ENCODE measurements at regions not wholly inside any gene's neighbourhood (a gene's known extent, or its start where the extent isn't known, plus 50 kb on each side); places are given as distances from the start of the nearest gene placed in this dataset.
A peak's percentile ranks its signal among the peaks of the same experiment; 100 is the strongest.
"Not testable (repeated sequence)": the region's sequence is repeated elsewhere in the genome, so short reads cannot be mapped to it uniquely, and the experiment has no call there.

DNA sequence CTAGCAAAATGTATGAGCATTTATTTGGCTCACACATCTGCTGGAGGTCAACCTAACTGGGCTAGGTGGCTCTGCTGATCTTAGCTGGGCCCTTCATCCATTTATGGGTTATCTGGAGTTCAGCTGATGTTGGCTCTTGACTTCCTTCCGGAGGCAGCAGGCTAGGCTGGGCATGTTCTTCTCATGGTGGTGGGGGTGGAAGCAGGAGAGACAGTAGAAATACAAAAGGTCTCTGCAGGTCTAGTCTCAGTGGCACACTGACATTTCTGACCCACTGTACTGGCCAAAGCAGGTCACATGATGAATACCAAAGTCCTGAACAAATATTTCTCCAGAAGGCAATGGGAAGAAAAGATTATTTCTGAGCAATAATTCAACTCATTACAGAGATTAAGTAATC is 334.6 kb downstream of the CRPPA start:
- Mint-ChIP-seq H3K27ac (no peak overlapping the region), H3K36me3 (ENCODE audit: low read depth) (no peaks in the 10 kb centered on the region), H3K27me3 (ENCODE audit: low read depth) (no peaks in the 10 kb centered on the region), H3K9me3 (ENCODE audit: insufficient read depth) (no peaks in the 10 kb centered on the region), H3K4me1 (ENCODE audit: low read depth) (no peaks in the 10 kb centered on the region), H3K4me3 (no peak overlapping the region)
- ChIA-PET POLR2A (no interaction called here), CTCF (no interaction called here)
- ATAC-seq: no peak
- DNase-seq: no peak

DNA sequence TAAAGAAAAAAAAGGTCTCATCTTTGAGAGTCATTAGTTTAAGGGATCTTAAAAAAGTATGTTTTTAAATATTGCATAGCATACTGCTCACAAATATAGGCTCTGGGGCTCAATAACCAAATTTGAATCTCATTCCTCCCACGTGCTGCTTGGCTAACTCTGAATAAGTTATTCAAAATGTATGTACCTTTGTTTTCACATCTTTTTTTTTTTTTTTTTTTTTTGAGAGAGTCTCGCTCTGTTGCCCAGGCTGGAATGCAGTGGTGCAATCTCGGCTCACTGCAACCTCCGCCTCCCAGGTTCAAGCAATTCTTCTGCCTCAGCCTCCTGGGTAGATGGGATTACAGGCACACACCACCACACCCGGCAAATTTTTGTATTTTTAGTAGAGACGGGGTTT is 335.6 kb downstream of the CRPPA start:
- not testable (repeated sequence) for H3K27me3 Mint-ChIP-seq (ENCODE audit: low read depth); H3K27ac Mint-ChIP-seq; H3K9me3 Mint-ChIP-seq (ENCODE audit: insufficient read depth)

DNA sequence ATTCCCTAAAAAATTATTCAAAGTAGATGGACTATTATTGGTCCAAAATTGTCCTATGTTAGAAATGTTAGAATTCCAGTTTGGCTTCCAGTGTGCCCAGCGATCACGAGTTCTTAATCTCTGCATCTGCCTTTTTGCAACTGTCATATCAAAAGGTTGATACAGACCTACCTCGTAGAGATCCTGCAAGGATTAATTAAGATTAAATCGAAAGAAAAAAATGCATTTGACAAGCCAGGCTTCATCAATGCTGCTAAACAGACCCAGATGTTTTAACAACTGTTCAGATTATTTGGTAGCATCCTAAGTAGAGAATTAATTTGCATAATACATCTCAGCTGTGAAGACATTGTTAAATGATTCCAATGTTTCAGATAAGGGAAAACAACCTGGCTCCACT is 336.5 kb downstream of the CRPPA start:
- POLR2A ChIA-PET: no interaction called here
- no peak for DNase-seq
- no peaks in the 10 kb centered on the region for H3K36me3 Mint-ChIP-seq (ENCODE audit: low read depth)
- no peaks in the 10 kb centered on the region for H3K27me3 Mint-ChIP-seq (ENCODE audit: low read depth)
- H3K27ac Mint-ChIP-seq: no peak overlapping the region
- peaks cover 2% of the 10 kb centered on the region for H3K4me1 Mint-ChIP-seq (ENCODE audit: low read depth)
- ATAC-seq: no peak
- CTCF ChIA-PET: interaction anchor here (1.6 kb wide), 1 partner anchor 480 kb away, joined by 5 read pairs; no protein-coding TSS in a partner anchor
- H3K4me3 Mint-ChIP-seq: no peak overlapping the region
- no peaks in the 10 kb centered on the region for H3K9me3 Mint-ChIP-seq (ENCODE audit: insufficient read depth)

More for the DNA sequence above, 335.6 kb downstream of the CRPPA start:
- CTCF ChIA-PET; DNase-seq; H3K4me1 Mint-ChIP-seq (ENCODE audit: low read depth); H3K4me3 Mint-ChIP-seq; ATAC-seq; H3K36me3 Mint-ChIP-seq (ENCODE audit: low read depth); POLR2A ChIA-PET: not testable (repeated sequence)

DNA sequence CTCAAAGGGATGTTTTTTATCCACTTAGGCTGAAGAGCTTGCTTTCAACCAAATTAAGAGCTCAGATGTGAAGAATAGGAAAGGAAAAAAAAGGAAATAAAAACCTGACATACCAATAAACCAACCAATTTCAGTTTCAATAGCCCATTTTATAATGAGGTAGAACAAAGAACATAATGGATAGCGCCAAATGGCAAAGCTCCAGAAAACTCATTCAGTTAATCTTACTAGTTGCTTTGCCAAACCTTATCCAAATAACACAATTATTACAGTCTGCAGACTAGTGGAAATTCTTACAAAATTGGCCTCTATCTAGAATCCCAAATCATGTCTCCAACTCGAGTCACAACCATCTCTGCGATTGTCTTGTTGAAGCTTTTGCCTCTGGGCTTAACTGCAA is 337.0 kb downstream of the CRPPA start:
- Mint-ChIP-seq H3K9me3 (ENCODE audit: insufficient read depth) (no peaks in the 10 kb centered on the region), H3K4me1 (ENCODE audit: low read depth) (peaks cover 3% of the 10 kb centered on the region), H3K27me3 (ENCODE audit: low read depth) (no peaks in the 10 kb centered on the region), H3K27ac (no peak overlapping the region), H3K4me3 (no peak overlapping the region), H3K36me3 (ENCODE audit: low read depth) (no peaks in the 10 kb centered on the region)
- CTCF ChIA-PET: interaction anchor here (1.6 kb wide), 1 partner anchor 480 kb away, joined by 5 read pairs; no protein-coding TSS in a partner anchor
- DNase-seq: no peak
- POLR2A ChIA-PET: no interaction called here
- no peak for ATAC-seq

DNA sequence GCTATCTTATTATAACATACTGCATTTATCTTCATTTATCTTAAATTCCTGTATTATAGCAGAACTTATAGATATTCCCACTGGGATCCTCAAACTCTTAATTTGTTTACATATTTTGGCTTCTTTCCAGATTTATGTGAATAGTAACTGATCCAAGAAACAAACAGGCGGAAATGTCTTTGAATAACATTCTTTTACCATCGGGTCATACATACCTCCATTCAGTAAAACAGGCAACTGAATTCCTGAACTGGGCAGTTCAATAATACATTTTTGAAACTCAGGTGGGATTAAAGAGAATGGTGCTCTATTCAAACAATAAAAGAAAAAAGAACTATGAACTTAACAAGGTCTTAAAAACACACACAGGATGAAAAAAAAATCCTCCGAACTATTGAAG is 337.4 kb downstream of the CRPPA start:
- CTCF ChIA-PET: interaction anchor here (1.6 kb wide), 1 partner anchor 481 kb away, joined by 5 read pairs; no protein-coding TSS in a partner anchor
- no peak for ATAC-seq
- POLR2A ChIA-PET: no interaction called here

DNA sequence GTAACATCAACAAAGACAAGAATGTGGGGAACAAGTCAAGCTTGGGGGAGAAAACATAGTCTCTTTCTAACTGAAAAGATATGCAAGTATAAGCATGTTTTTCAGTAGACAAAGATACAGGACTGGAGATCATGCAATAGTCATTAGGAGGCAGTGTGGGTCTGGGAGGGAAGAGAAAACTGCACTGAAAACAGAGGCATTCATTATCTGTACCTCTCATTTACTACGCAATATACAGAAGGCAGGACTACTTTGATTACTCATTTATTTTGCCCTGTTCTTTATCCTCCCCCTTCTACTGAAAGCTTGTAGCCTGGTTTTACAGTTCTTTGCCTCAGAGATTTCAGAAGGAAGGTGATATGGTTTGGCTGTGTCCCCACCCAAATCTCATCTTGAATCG is 341.2 kb downstream of the CRPPA start:
- ATAC-seq (no peak), DNase-seq (no peak)
- H3K27me3 Mint-ChIP-seq (ENCODE audit: low read depth): no peaks in the 10 kb centered on the region
- H3K36me3 Mint-ChIP-seq (ENCODE audit: low read depth): no peaks in the 10 kb centered on the region
- H3K4me3 Mint-ChIP-seq: no peak overlapping the region
- CTCF ChIA-PET: no interaction called here
- H3K27ac Mint-ChIP-seq: no peak overlapping the region
- H3K9me3 Mint-ChIP-seq (ENCODE audit: insufficient read depth): no peaks in the 10 kb centered on the region
- peaks cover 3% of the 10 kb centered on the region for H3K4me1 Mint-ChIP-seq (ENCODE audit: low read depth)
- POLR2A ChIA-PET: no interaction called here

More for the DNA sequence above, 337.4 kb downstream of the CRPPA start:
- Mint-ChIP-seq H3K4me3 (no peak overlapping the region), H3K36me3 (ENCODE audit: low read depth) (no peaks in the 10 kb centered on the region), H3K9me3 (ENCODE audit: insufficient read depth) (no peaks in the 10 kb centered on the region), H3K4me1 (ENCODE audit: low read depth) (peaks cover 3% of the 10 kb centered on the region), H3K27ac (no peak overlapping the region), H3K27me3 (ENCODE audit: low read depth) (no peaks in the 10 kb centered on the region)
- no peak for DNase-seq

DNA sequence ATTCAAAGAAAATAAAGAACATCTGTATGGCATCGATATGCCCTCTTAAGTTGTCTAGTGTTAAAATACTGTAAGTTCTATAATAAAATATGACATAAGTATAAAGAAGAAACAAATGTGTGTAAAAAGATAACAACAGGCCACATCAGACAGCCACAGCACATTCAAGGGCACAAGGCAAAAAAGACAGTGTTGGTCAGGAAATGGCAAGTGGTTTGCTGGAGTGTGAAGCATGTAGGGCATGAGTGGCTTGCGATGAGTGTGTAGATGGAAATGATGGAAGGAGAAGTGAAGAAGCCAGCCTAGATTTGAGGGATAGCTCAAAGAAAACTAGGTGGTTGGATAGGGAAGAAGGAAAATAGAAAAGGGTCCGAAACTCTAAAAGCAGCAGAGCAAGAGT is 341.6 kb downstream of the CRPPA start:
- Mint-ChIP-seq H3K4me1 (ENCODE audit: low read depth) (peaks cover 3% of the 10 kb centered on the region), H3K36me3 (ENCODE audit: low read depth) (no peaks in the 10 kb centered on the region), H3K27me3 (ENCODE audit: low read depth) (no peaks in the 10 kb centered on the region), H3K4me3 (no peak overlapping the region), H3K27ac (no peak overlapping the region), H3K9me3 (ENCODE audit: insufficient read depth) (no peaks in the 10 kb centered on the region)
- DNase-seq (no peak), ATAC-seq (no peak)
- ChIA-PET POLR2A (no interaction called here), CTCF (interaction anchor here (3.3 kb wide), 1 partner anchor 485 kb away, joined by 32 read pairs; no protein-coding TSS in a partner anchor)

DNA sequence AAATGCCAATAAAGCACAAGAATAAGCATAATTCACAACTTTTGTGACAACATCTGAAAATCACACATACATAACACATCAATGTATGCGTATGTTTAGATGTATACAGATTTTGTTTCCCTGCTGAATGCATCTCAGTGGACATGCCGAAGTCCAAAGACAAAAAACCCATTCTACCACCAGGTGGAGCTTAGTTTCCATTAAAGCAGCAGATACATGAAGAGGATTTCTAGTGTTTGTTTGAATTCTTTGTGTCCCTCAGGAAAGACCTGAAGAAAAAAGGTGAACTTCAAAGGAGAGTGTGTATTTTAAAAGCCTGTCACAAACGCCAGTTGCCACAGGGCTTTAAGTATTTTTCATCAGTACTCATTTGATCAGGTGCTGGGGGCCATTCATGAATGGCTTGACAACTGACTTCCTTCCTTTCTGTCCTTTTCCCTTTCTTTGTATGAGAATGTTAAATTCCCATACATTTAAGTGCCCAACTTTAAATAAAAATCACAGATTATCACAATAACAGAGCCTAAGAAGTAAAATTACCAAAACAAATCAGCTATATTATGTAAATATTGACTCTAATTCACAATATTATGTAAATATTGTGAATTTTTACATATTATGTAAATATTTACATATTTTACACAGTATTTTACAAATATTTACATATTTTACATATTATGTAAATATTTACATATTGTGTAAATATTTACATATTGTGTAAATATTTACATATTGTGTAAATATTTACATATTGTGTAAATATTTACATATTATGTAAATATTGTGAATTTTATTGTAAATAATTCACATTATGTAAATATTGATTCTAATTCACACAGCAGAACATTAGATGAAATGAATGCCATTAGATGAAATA is 343.0 kb downstream of the CRPPA start:
- no peaks in the 10 kb centered on the region for H3K27me3 Mint-ChIP-seq (ENCODE audit: low read depth)
- peak; percentile 29 for DNase-seq
- peaks cover 3% of the 10 kb centered on the region for H3K4me1 Mint-ChIP-seq (ENCODE audit: low read depth)
- H3K27ac Mint-ChIP-seq: no peak overlapping the region
- ChIA-PET CTCF (interaction anchor here (1.1 to 3.3 kb wide), 4 partner anchors 12 to 488 kb away, joined by 3 to 32 read pairs (median 4); no protein-coding TSS in a partner anchor), POLR2A (no interaction called here)
- H3K36me3 Mint-ChIP-seq (ENCODE audit: low read depth): no peaks in the 10 kb centered on the region
- no peaks in the 10 kb centered on the region for H3K9me3 Mint-ChIP-seq (ENCODE audit: insufficient read depth)
- ATAC-seq: no peak
- no peak overlapping the region for H3K4me3 Mint-ChIP-seq

DNA sequence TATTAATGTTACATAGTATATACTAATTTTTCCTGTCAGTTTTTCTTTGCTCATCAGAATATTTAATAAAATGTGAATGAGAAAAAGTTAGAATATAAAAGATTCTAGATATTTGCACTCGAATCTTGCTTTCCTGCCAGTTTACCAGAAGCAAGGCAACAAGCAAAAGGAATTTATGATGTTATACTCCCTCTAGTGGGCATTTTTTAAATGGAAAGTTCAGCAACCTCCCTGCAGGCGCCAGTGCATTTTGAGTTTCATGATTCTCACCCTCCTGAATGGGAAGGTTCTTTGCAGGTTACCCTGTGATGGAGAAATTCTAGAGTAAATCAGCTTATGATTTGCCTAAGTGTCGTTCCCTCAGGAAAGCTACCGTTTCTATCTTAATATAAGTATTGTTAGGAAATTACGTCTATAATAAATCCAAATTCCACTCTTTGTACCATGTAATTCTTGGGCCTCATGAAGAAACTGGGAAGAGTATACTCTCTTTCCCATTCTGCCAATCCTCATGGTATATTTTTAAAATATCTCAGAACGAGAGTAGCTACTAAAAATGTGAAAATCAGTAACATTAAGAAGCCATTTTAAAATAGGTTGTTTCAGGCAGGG is 350.0 kb downstream of the CRPPA start:
- ATAC-seq (no peak), DNase-seq (peak; percentile 23)
- Mint-ChIP-seq H3K4me1 (ENCODE audit: low read depth) (no peaks in the 10 kb centered on the region), H3K4me3 (no peak overlapping the region), H3K36me3 (ENCODE audit: low read depth) (no peaks in the 10 kb centered on the region), H3K27me3 (ENCODE audit: low read depth) (no peaks in the 10 kb centered on the region), H3K9me3 (ENCODE audit: insufficient read depth) (no peaks in the 10 kb centered on the region), H3K27ac (no peak overlapping the region)
- CTCF ChIA-PET: interaction anchor here (1.2 kb wide), 1 partner anchor 493 kb away, joined by 5 read pairs; no protein-coding TSS in a partner anchor
- POLR2A ChIA-PET: no interaction called here

DNA sequence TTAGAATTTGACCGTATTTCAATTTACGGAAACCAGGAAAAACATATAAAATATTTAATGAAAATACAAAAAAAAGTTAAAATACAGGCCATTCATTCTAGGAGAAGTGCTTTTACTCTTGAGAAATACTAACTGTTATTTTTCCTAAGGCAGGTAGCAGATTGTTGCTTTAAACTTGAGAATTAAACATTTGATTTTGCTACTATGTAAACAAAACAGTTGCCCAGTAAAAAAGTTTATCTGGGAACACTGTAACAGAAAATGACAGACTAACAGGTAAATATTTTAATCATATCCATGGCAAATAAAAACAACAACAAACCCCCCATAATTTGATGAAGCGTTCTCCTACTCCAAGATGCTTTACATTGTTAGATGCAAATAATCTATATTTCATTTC is 350.5 kb downstream of the CRPPA start:
- no peak for ATAC-seq
- Mint-ChIP-seq H3K4me3 (no peak overlapping the region), H3K36me3 (ENCODE audit: low read depth) (no peaks in the 10 kb centered on the region), H3K27me3 (ENCODE audit: low read depth) (no peaks in the 10 kb centered on the region), H3K4me1 (ENCODE audit: low read depth) (no peaks in the 10 kb centered on the region), H3K27ac (no peak overlapping the region), H3K9me3 (ENCODE audit: insufficient read depth) (no peaks in the 10 kb centered on the region)
- DNase-seq: no peak
- CTCF ChIA-PET: interaction anchor here (1.2 kb wide), 1 partner anchor 494 kb away, joined by 5 read pairs; no protein-coding TSS in a partner anchor
- POLR2A ChIA-PET: no interaction called here

DNA sequence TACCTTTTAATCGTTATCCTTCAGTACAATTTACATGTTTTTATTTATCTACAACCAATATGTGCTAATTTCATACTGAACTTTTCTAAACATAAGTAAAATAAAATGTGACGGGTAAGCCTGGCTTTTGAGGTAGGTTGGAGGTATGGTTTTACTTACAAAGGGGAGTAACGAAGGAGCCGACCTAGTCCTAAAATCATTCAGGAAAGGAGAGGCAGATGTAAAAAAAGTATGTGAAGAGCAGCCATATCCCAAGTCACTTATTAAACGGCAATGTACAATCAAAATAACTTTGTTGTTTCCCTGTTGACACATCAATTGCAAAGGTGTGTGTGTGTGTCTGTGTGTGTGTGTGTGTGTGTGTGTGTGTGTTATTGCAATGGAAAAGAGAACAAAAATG is 351.3 kb downstream of the CRPPA start:
- Mint-ChIP-seq H3K27ac (no peak overlapping the region), H3K4me3 (no peak overlapping the region), H3K27me3 (ENCODE audit: low read depth) (no peaks in the 10 kb centered on the region), H3K36me3 (ENCODE audit: low read depth) (no peaks in the 10 kb centered on the region), H3K4me1 (ENCODE audit: low read depth) (no peaks in the 10 kb centered on the region), H3K9me3 (ENCODE audit: insufficient read depth) (no peaks in the 10 kb centered on the region)
- ChIA-PET CTCF (no interaction called here), POLR2A (no interaction called here)
- ATAC-seq (no peak), DNase-seq (no peak)

DNA sequence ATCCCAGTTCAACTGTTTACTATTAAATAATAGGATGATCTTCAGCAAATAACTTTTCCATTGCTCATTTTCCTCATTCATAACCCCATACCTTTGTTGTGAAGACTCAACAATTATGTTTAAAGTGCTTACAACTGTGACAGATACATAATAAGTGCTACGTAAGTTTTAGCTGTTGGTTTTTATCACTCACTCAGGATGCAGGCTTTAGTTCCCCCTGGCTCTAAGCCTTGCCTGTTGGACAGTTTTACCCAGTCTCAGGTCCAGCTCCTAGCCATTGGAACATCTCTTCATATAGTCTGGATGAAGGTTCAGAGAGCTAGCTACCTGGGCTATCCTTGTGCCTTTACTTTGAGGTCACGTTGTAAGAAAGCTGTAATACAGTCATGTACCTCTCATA is 353.2 kb downstream of the CRPPA start:
- DNase-seq (no peak), ATAC-seq (no peak)
- CTCF ChIA-PET: no interaction called here
- no peaks in the 10 kb centered on the region for H3K9me3 Mint-ChIP-seq (ENCODE audit: insufficient read depth)
- H3K27me3 Mint-ChIP-seq (ENCODE audit: low read depth): no peaks in the 10 kb centered on the region
- H3K27ac Mint-ChIP-seq: no peak overlapping the region
- H3K4me3 Mint-ChIP-seq: no peak overlapping the region
- POLR2A ChIA-PET: no interaction called here
- no peaks in the 10 kb centered on the region for H3K4me1 Mint-ChIP-seq (ENCODE audit: low read depth)
- no peaks in the 10 kb centered on the region for H3K36me3 Mint-ChIP-seq (ENCODE audit: low read depth)

Measured in activated CD8-positive, alpha-beta T cell treated with anti-CD3 and anti-CD28 coated beads, Interleukin-2, amount 10 ng/mL, durations not matched to agents 7 days and 5 days (primary cell).